ENCODE measurements at regions not wholly inside any gene's neighbourhood (a gene's known extent, or its start where the extent isn't known, plus 50 kb on each side); places are given as distances from the start of the nearest gene placed in this dataset.
"Not testable (repeated sequence)": the region's sequence is repeated elsewhere in the genome, so short reads cannot be mapped to it uniquely, and the experiment has no call there.

DNA sequence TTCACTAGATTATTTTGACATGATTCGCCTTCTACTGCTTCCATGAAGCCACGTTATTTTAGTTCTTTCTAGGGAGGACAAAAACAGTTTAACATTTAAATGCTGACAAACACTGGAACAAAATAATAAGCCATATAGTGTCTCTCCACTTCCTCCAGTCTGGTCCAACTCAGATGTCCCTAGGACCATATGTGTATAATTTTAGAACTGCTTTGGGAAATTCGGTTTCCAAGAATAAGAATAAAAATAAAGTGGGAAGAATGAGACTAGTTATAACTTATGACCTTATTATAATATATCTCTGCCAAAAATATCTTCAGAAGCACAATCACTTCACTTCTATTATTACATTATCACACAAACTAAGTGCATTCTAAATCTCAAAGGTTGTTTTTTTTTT, 164.4 kb upstream of the POF1B start:
- in situ Hi-C loops (cut with MboI) (loop anchor here (25.0 kb wide), 1 partner anchor 432 kb away; no protein-coding TSS in a partner anchor), intact Hi-C loops (cut with micrococcal nuclease) (loop anchor here (2.0 kb wide), 1 partner anchor 433 kb away; no protein-coding TSS in a partner anchor)
- Histone ChIP-seq H3K4me2 (ENCODE audit: insufficient read depth, low read length) (no peak overlapping the region), H3K27me3 (ENCODE audit: control insufficient read depth in 2 of 2, insufficient read depth in 2 of 2, low read length in 2 of 2) (no peaks in the 10 kb centered on the region), H3K9me3 (replicated peaks; ENCODE audit: control insufficient read depth, insufficient read depth, low read depth, low read length) (no peaks in the 10 kb centered on the region), H3K9ac (ENCODE audit: insufficient read depth in 1 of 2, low read depth in 2 of 2, low read length in 2 of 2) (no peak overlapping the region), H3K4me1 (replicated peaks in 1 of 2; ENCODE audit: control insufficient read depth in 2 of 2, insufficient read depth in 2 of 2, low read length in 2 of 2) (no peaks in the 10 kb centered on the region), H3K9me1 (ENCODE audit: control insufficient read depth, insufficient read depth, low read length) (no peaks in the 10 kb centered on the region), H3K79me2 (ENCODE audit: control insufficient read depth, insufficient read depth, low read length) (no peaks in the 10 kb centered on the region), H3K4me3 (no peak overlapping the region), H2AFZ (ENCODE audit: low read depth, low read length) (no peak overlapping the region), H4K20me1 (replicated peaks; ENCODE audit: control insufficient read depth, insufficient read depth, low read length) (no peaks in the 10 kb centered on the region), H3K36me3 (ENCODE audit: control insufficient read depth, insufficient read depth, low read length) (no peaks in the 10 kb centered on the region), H3K27ac (ENCODE audit: extremely low read depth, low read depth, low read length) (no peak overlapping the region)
- DNase-seq (ENCODE audit: extremely low read depth in 1 of 4, low spot score in 3 of 4) = no peak
- TF ChIP-seq ZC3H4 (CRISPR knock-in tag; IDR thresholded peaks at IDR 0.05; ENCODE audit: borderline replicate concordance) = no peak
- no TSS peak for BruUV-seq (replicated peaks)
- ATAC-seq = no peak
- WGBS (ENCODE audit: insufficient coverage, low coverage, missing lambda C conversion rate) = 0% methylated on average over 3 of the region's 3 CpGs
- POLR2A ChIA-PET = no interaction called here
- CTCF ChIA-PET (ENCODE audit: low intra/inter-chr PET ratio) = interaction anchor here (0.8 to 1.2 kb wide), 2 partner anchors 432 to 459 kb away, joined by 3 read pairs; no protein-coding TSS in a partner anchor
- FAIRE-seq = no peak

DNA sequence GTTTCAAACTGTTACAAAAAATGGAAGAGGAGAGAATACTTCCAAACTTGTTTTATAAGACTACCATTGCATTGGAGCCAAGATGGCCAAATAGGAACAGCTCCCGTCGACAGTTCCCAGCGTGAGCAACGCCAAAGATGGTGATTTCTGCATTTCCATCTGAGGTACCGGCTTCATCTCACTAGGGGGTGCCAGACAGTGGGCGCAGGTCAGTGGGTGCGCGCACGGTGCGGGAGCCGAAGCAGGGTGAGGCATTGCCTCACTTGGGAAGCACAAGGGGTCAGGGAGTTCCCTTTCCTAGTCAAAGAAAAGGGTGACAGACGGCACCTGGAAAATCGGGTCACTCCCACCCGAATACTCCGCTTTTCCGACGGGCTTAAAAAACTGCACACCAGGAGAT, 149.7 kb upstream of the POF1B start:
- in situ Hi-C loops (cut with MboI) = loop anchor here (25.0 kb wide), 1 partner anchor 417 kb away; no protein-coding TSS in a partner anchor
- POLR2A ChIA-PET; BruUV-seq (replicated peaks): not testable (repeated sequence)

More for the DNA sequence above, 149.7 kb upstream of the POF1B start:
- intact Hi-C loops (cut with micrococcal nuclease); H3K79me2 ChIP-seq (ENCODE audit: control insufficient read depth, insufficient read depth, low read length); FAIRE-seq; H3K4me2 ChIP-seq (ENCODE audit: insufficient read depth, low read length); DNase-seq (ENCODE audit: extremely low read depth in 1 of 4, low spot score in 3 of 4); H3K27me3 ChIP-seq (ENCODE audit: control insufficient read depth in 2 of 2, insufficient read depth in 2 of 2, low read length in 2 of 2); H4K20me1 ChIP-seq (replicated peaks; ENCODE audit: control insufficient read depth, insufficient read depth, low read length); H3K9ac ChIP-seq (ENCODE audit: insufficient read depth in 1 of 2, low read depth in 2 of 2, low read length in 2 of 2); H3K27ac ChIP-seq (ENCODE audit: extremely low read depth, low read depth, low read length); H3K4me1 ChIP-seq (replicated peaks in 1 of 2; ENCODE audit: control insufficient read depth in 2 of 2, insufficient read depth in 2 of 2, low read length in 2 of 2); CTCF ChIA-PET (ENCODE audit: low intra/inter-chr PET ratio); H3K9me3 ChIP-seq (replicated peaks; ENCODE audit: control insufficient read depth, insufficient read depth, low read depth, low read length); ATAC-seq; H3K9me1 ChIP-seq (ENCODE audit: control insufficient read depth, insufficient read depth, low read length); H3K36me3 ChIP-seq (ENCODE audit: control insufficient read depth, insufficient read depth, low read length); H3K4me3 ChIP-seq; H2AFZ ChIP-seq (ENCODE audit: low read depth, low read length): not testable (repeated sequence)
- 0% methylated on average over 10 of the region's 17 CpGs for WGBS (ENCODE audit: insufficient coverage, low coverage, missing lambda C conversion rate)

Data from K562 (cell line).